ENCODE measurements at regions not wholly inside any gene's neighbourhood (a gene's known extent, or its start where the extent isn't known, plus 50 kb on each side); places are given as distances from the start of the nearest gene placed in this dataset.
"Not testable (repeated sequence)": the region's sequence is repeated elsewhere in the genome, so short reads cannot be mapped to it uniquely, and the experiment has no call there.

GRCh38 chr1:147051136-147051535, 113.0 kb downstream of the NBPF12 start:
- no peak for ATAC-seq (replicated peaks in 1 of 2)
- Mint-ChIP-seq H3K27ac (no peak overlapping the region), H3K4me3 (no peak overlapping the region), H3K36me3 (ENCODE audit: insufficient read depth in 2 of 2) (no peaks in the 10 kb centered on the region), H3K9me3 (no peaks in the 10 kb centered on the region), H3K4me1 (ENCODE audit: low read depth) (peaks cover 12% of the 10 kb centered on the region), H3K27me3 (ENCODE audit: low read depth) (peaks cover 6% of the 10 kb centered on the region)
- no peak for DNase-seq

- Mint-ChIP-seq H3K27me3 (ENCODE audit: low read depth) (peaks cover 6% of the 10 kb centered on the region), H3K27ac (no peak overlapping the region), H3K9me3 (no peaks in the 10 kb centered on the region), H3K36me3 (ENCODE audit: insufficient read depth in 2 of 2) (no peaks in the 10 kb centered on the region), H3K4me3 (no peak overlapping the region), H3K4me1 (ENCODE audit: low read depth) (peaks cover 17% of the 10 kb centered on the region)
- DNase-seq (no peak), ATAC-seq (replicated peaks in 1 of 2) (no peak)
Observed at GRCh38 chr1:147050654-147051053, 112.5 kb downstream of the NBPF12 start.

GRCh38 chr1:147046863-147047394, 108.8 kb downstream of the NBPF12 start:
- DNase-seq; H3K9me3 Mint-ChIP-seq; H3K27ac Mint-ChIP-seq; H3K36me3 Mint-ChIP-seq (ENCODE audit: insufficient read depth in 2 of 2); H3K27me3 Mint-ChIP-seq (ENCODE audit: low read depth): not testable (repeated sequence)
- peak; percentile 42 to 68 for ATAC-seq (replicated peaks in 1 of 2)
- Mint-ChIP-seq H3K4me1 (ENCODE audit: low read depth) (peaks cover 34% of the 10 kb centered on the region), H3K4me3 (peak overlapping the region in 1 of 2 donors; percentile 56)

- Mint-ChIP-seq H3K36me3 (ENCODE audit: insufficient read depth in 2 of 2) (no peaks in the 10 kb centered on the region), H3K27me3 (ENCODE audit: low read depth) (no peaks in the 10 kb centered on the region), H3K9me3 (no peaks in the 10 kb centered on the region), H3K4me1 (ENCODE audit: low read depth) (peaks cover 34% of the 10 kb centered on the region), H3K27ac (peak overlapping the region; percentile 80), H3K4me3 (peak overlapping the region in 1 of 2 donors; percentile 56)
- DNase-seq (no peak), ATAC-seq (replicated peaks in 1 of 2) (peak in 1 of 2 donors; percentile 58)
Observed at GRCh38 chr1:147046189-147046862, 108.2 kb downstream of the NBPF12 start.

All from activated T-cell treated with anti-CD3 and anti-CD28 coated beads, Interleukin-2, amount 50 U/mL, for 72 hours (primary cell).